ENCODE measurements at regions not wholly inside any gene's neighbourhood (a gene's known extent, or its start where the extent isn't known, plus 50 kb on each side); places are given as distances from the start of the nearest gene placed in this dataset.
"Not testable (repeated sequence)": the region's sequence is repeated elsewhere in the genome, so short reads cannot be mapped to it uniquely, and the experiment has no call there.

- no peak for TF ChIP-seq CTCF (conservative IDR thresholded peaks at IDR 0.05; ENCODE audit: low read depth, low read length)
- H3K4me3 ChIP-seq (ENCODE audit: low read depth, low read length): no peak overlapping the region
- no peak for DNase-seq (ENCODE audit: low read depth)
These were observed 904.2 kb upstream of the NXPH2 start for GRCh38 chr2:139684286-139684860.

DNA sequence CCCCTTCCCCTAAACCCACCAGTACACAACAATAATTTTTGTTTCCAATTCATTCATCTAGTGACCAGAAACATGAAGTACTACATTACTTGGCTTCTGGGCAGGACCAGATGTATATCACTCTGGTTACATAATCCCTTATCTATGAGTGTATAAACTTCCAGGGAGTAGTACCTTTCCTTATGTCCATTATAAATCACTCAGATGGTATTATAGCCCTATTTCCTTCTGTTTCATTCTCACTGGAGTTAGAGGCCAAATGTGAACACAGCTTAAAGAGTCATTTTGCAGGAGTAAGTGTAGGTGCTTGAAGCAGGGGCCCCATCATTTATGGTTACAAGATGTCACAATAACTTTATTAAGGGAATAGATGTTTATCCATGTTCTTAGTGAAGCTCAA lies 894.4 kb upstream of the NXPH2 start:
- no peak for DNase-seq (ENCODE audit: low read depth)
- TF ChIP-seq CTCF (conservative IDR thresholded peaks at IDR 0.05; ENCODE audit: low read depth, low read length): no peak
- no peak overlapping the region for H3K4me3 ChIP-seq (ENCODE audit: low read depth, low read length)

- not testable (repeated sequence) for H3K4me3 ChIP-seq (ENCODE audit: low read depth, low read length); DNase-seq (ENCODE audit: low read depth)
These were observed 893.3 kb upstream of the NXPH2 start for GRCh38 chr2:139673447-139673846.

GRCh38 chr2:139669675-139670074 lies 889.5 kb upstream of the NXPH2 start:
- no peak overlapping the region for H3K4me3 ChIP-seq (ENCODE audit: low read depth, low read length)
- DNase-seq (ENCODE audit: low read depth): no peak
- TF ChIP-seq CTCF (conservative IDR thresholded peaks at IDR 0.05; ENCODE audit: low read depth, low read length): no peak

- no peak overlapping the region for H3K4me3 ChIP-seq (ENCODE audit: low read depth, low read length)
- DNase-seq (ENCODE audit: low read depth): no peak
- no peak for TF ChIP-seq CTCF (conservative IDR thresholded peaks at IDR 0.05; ENCODE audit: low read depth, low read length)
These were observed 872.2 kb upstream of the NXPH2 start for GRCh38 chr2:139652385-139652784.

DNA sequence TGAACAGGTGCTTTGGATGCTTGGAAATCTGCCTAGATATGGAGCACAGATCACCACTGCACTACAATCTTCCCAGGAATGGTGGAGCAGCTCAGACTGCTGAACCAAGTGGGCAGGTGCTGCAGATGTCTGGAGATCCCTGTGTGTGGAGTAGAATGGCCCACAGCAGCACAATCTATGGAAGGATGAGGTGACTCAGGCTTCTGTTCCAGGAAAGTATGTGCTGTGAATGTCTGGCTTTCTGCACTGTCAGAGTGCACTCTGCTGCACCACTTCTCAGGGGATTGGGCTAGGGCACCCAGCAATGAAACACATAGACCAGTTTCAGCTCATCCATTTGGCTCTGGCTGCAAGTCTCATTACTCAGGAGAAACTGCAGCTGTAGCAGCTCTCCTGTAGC lies 865.4 kb upstream of the NXPH2 start:
- H3K4me3 ChIP-seq (ENCODE audit: low read depth, low read length): no peak overlapping the region
- no peak for DNase-seq (ENCODE audit: low read depth)
- no peak for TF ChIP-seq CTCF (conservative IDR thresholded peaks at IDR 0.05; ENCODE audit: low read depth, low read length)

DNA sequence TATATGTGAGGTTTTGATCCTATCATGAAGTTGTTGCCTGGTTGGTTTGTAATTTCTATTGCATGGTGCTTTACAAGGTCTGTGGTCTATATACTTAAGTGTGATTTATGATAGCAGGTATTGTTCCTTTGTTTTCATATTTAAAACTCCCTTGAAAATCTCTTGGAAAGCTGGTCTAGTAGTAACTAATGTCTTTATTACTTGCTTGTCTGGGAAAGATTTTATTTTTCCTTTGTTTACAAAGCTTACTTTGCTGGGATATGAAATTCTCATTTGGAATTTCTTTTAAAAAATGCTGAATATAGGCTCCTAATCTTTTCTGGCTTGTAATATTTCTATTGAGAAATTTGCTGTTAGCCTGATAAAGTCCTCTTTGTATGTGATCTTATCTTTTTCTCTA lies 862.9 kb upstream of the NXPH2 start:
- DNase-seq (ENCODE audit: low read depth): no peak
- no peak for TF ChIP-seq CTCF (conservative IDR thresholded peaks at IDR 0.05; ENCODE audit: low read depth, low read length)
- no peak overlapping the region for H3K4me3 ChIP-seq (ENCODE audit: low read depth, low read length)

Measured in choroid plexus epithelial cell (primary cell).